OCI-LY1 (cell line): ENCODE measurements at regions not wholly inside any gene's neighbourhood (a gene's known extent, or its start where the extent isn't known, plus 50 kb on each side); places are given as distances from the start of the nearest gene placed in this dataset.

ENCODE experiments used
- CTCF ChIP-seq: fragments of 200-600 bp; sonication (generic), shearing (Covaris generic); IDR thresholded peaks from 2 replicates; pipeline ENCODE4 v1.5.1; 2017; ENCODE audit warnings: mild to moderate bottlenecking, antibody characterized with exemption, low read length, moderate library complexity, mixed read lengths
- EZH2 ChIP-seq: fragments of 200-600 bp; sonication (generic), shearing (Covaris generic); IDR thresholded peaks from 2 replicates; pipeline ENCODE4 v1.8.0; 2017; ENCODE audit warnings: borderline replicate concordance, mixed run types, mild to moderate bottlenecking, antibody characterized with exemption, low read length, moderate library complexity, mixed read lengths

GRCh38 chr4:133823177-133823576, 378.4 kb downstream of the PABPC4L start:
- TF ChIP-seq CTCF (no peak), EZH2 (no peak)
